WTC11 (cell line): ENCODE measurements at regions not wholly inside any gene's neighbourhood (a gene's known extent, or its start where the extent isn't known, plus 50 kb on each side); places are given as distances from the start of the nearest gene placed in this dataset.

ENCODE experiments used
- ATAC-seq: fragments of 200-7000 bp; cut with Tn5 transposase; 2 replicates; pipeline ENCODE4 v1.10.0; 2021; ENCODE audit warnings: mild to moderate bottlenecking, moderate library complexity
- CTCF ChIA-PET: fragments of 300-600 bp; sonication (Branson Sonifier 250); formaldehyde crosslinking; loops from one replicate; lab custom pipeline; 2021; ENCODE audit warnings: antibody characterized with exemption; lab: Charles Lee
- POLR2A ChIA-PET: fragments of 350-600 bp; sonication (Branson Sonifier 250); formaldehyde crosslinking; loops from one replicate; lab custom pipeline; 2021; ENCODE audit warnings: antibody characterized with exemption; lab: Charles Lee
- DNase-seq: peaks from one replicate; pipeline ENCODE4 v3.0.0; 2021; ENCODE audit warnings: low spot score
- H3K27ac Mint-ChIP-seq: 2 replicates; pipeline ENCODE4 v1.8.0; 2021; ENCODE audit warnings: mixed read lengths
- H3K27me3 Mint-ChIP-seq: 2 replicates; pipeline ENCODE4 v1.8.0; 2021; ENCODE audit warnings: low read depth, mild to moderate bottlenecking, moderate library complexity, mixed read lengths
- H3K36me3 Mint-ChIP-seq: 2 replicates; pipeline ENCODE4 v1.8.0; 2021; ENCODE audit warnings: mixed read lengths
- H3K4me1 Mint-ChIP-seq: 2 replicates; pipeline ENCODE4 v1.8.0; 2022; ENCODE audit warnings: mixed read lengths
- H3K4me3 Mint-ChIP-seq: 2 replicates; pipeline ENCODE4 v1.8.0; 2021; ENCODE audit warnings: mild to moderate bottlenecking, moderate library complexity, mixed read lengths
- H3K9me3 Mint-ChIP-seq: 2 replicates; pipeline ENCODE4 v1.8.0; 2021; ENCODE audit warnings: mixed read lengths
- AR ChIP-seq: fragments of 250-450 bp; sonication (Bioruptor Pico); IDR thresholded peaks from 2 replicates; pipeline ENCODE4 v1.9.0; 2021; ENCODE audit warnings: mild to moderate bottlenecking
- ATF2 ChIP-seq: sonication (generic); formaldehyde crosslinking; IDR thresholded peaks from 2 replicates; pipeline ENCODE4 v1.8.1; 2022; ENCODE audit warnings: low read depth, missing genetic modification reagents, borderline replicate concordance
- CREM ChIP-seq: sonication (generic); formaldehyde crosslinking; IDR thresholded peaks from 2 replicates; pipeline ENCODE4 v1.8.1; 2022; ENCODE audit warnings: mild to moderate bottlenecking, missing genetic modification reagents, moderate library complexity
- CTCF ChIP-seq: fragments of 200-600 bp; IDR thresholded peaks from 2 replicates; pipeline ENCODE4 v1.8.0; 2022; ENCODE audit warnings: antibody characterized with exemption
- ESRRA ChIP-seq: sonication (generic); formaldehyde crosslinking; IDR thresholded peaks from 2 replicates; pipeline ENCODE4 v1.8.1; 2022; ENCODE audit warnings: mild to moderate bottlenecking, missing genetic modification reagents, borderline replicate concordance
- FOXP1 ChIP-seq: sonication (generic); formaldehyde crosslinking; IDR thresholded peaks from 2 replicates; pipeline ENCODE4 v1.8.0; 2022; ENCODE audit warnings: missing genetic modification reagents, mild to moderate bottlenecking, moderate library complexity, borderline replicate concordance
- MXD4 ChIP-seq: fragments of 250-450 bp; sonication (Bioruptor Pico); IDR thresholded peaks from 2 replicates; pipeline ENCODE4 v1.8.0; 2021; ENCODE audit warnings: mild to moderate bottlenecking, moderate library complexity, borderline replicate concordance
- SMAD3 ChIP-seq: sonication (generic); formaldehyde crosslinking; IDR thresholded peaks from 2 replicates; pipeline ENCODE4 v1.8.0; 2022; ENCODE audit warnings: missing genetic modification reagents, mild to moderate bottlenecking, borderline replicate concordance
- TEAD1 ChIP-seq: sonication (generic); formaldehyde crosslinking; IDR thresholded peaks from 2 replicates; pipeline ENCODE4 v1.8.0; 2022; ENCODE audit warnings: mild to moderate bottlenecking, missing genetic modification reagents
- ZNF121 ChIP-seq: sonication (generic); formaldehyde crosslinking; IDR thresholded peaks from 2 replicates; pipeline ENCODE4 v1.8.0; 2023; ENCODE audit warnings: missing genetic modification reagents
- ZNF138 ChIP-seq: sonication (generic); formaldehyde crosslinking; conservative IDR thresholded peaks from 2 replicates; pipeline ENCODE4 v1.8.1; 2022; ENCODE audit warnings: mild to moderate bottlenecking, moderate library complexity, missing genetic modification reagents
- ZNF232 ChIP-seq: sonication (generic); formaldehyde crosslinking; IDR thresholded peaks from 2 replicates; pipeline ENCODE4 v1.8.0; 2022; ENCODE audit warnings: mild to moderate bottlenecking, missing genetic modification reagents

GRCh38 chr3:197611255-197611654, 55.5 kb upstream of the BDH1 start (continued):
- TF ChIP-seq CTCF (no peak), ZNF121 (no peak), ZNF232 (no peak)

- no peak overlapping the region for H3K4me3 Mint-ChIP-seq
- ChIA-PET POLR2A (interaction anchor here (0.5 kb wide), 1 partner anchor 1032 kb away, joined by 3 read pairs; no protein-coding TSS in a partner anchor), CTCF (no interaction called here)
- H3K36me3 Mint-ChIP-seq, result peaks cover 86% of the 10 kb centered on the region
- TF ChIP-seq ZNF232 (no peak), ZNF138 (CRISPR knock-in tag) (no peak), CREM (no peak), MXD4 (CRISPR knock-in tag) (no peak), TEAD1 (no peak), FOXP1 (CRISPR knock-in tag) (no peak), ATF2 (no peak), ESRRA (no peak), SMAD3 (CRISPR knock-in tag) (no peak), AR (no peak)
- no peak for ATAC-seq
- H3K27ac Mint-ChIP-seq, result no peak overlapping the region
- peaks cover 2% of the 10 kb centered on the region; the same call in 1 of the 2 replicates for H3K27me3 Mint-ChIP-seq
- DNase-seq, result no peak
- H3K9me3 Mint-ChIP-seq, result peaks cover 48% of the 10 kb centered on the region
- H3K4me1 Mint-ChIP-seq, result no peaks in the 10 kb centered on the region; the same call in 1 of the 2 replicates
Observed at GRCh38 chr3:197606468-197606867, 50.7 kb upstream of the BDH1 start.
